Right atrium auricular region (tissue), 2 donors: ENCODE measurements at regions not wholly inside any gene's neighbourhood (a gene's known extent, or its start where the extent isn't known, plus 50 kb on each side); places are given as distances from the start of the nearest gene placed in this dataset.
A peak's percentile ranks its signal among the peaks of the same experiment; 100 is the strongest.
"Not testable (repeated sequence)": the region's sequence is repeated elsewhere in the genome, so short reads cannot be mapped to it uniquely, and the experiment has no call there.

Source experiments
- DNase-seq: peaks from one replicate; pipeline ENCODE4 v3.0.0-alpha.2; 2019; ENCODE audit warnings: low spot score
- H3K27ac ChIP-seq, 2 donors: fragments of 200-600 bp; sonication (generic); 1 replicate in 1 of 2; 2 replicates in 1 of 2; pipeline ENCODE4 v1.5.1; 2016 to 2019
- H3K27me3 ChIP-seq, 2 donors: fragments of 200-600 bp; sonication (generic); one replicate each; pipeline versions ENCODE4 v1.5.1 to v1.6.0; 2017 to 2019
- H3K36me3 ChIP-seq: fragments of 200-600 bp; sonication (generic); one replicate; pipeline ENCODE4 v1.5.1; 2016
- H3K4me1 ChIP-seq, 2 donors: fragments of 200-600 bp; sonication (generic); one replicate each; pipeline versions ENCODE4 v1.5.1 to v1.6.0; 2017 to 2019
- H3K4me3 ChIP-seq, 2 donors: fragments of 200-600 bp; sonication (generic); 1 replicate in 1 of 2; 2 replicates in 1 of 2; pipeline ENCODE4 v1.5.1; 2017 to 2019; ENCODE audit warnings: mild to moderate bottlenecking in 1 of 2, moderate library complexity in 1 of 2
- H3K9me3 ChIP-seq, 2 donors: fragments of 200-600 bp; sonication (generic); one replicate each; pipeline ENCODE4 v1.5.1; 2019
- TF ChIP-seq, protein P1 (sequence below), 2 donors: fragments of 200-600 bp; sonication (generic); IDR thresholded peaks; one replicate each; pipeline ENCODE4 v1.5.1; 2019; ENCODE audit warnings: antibody characterized with exemption in 2 of 2

DNA sequence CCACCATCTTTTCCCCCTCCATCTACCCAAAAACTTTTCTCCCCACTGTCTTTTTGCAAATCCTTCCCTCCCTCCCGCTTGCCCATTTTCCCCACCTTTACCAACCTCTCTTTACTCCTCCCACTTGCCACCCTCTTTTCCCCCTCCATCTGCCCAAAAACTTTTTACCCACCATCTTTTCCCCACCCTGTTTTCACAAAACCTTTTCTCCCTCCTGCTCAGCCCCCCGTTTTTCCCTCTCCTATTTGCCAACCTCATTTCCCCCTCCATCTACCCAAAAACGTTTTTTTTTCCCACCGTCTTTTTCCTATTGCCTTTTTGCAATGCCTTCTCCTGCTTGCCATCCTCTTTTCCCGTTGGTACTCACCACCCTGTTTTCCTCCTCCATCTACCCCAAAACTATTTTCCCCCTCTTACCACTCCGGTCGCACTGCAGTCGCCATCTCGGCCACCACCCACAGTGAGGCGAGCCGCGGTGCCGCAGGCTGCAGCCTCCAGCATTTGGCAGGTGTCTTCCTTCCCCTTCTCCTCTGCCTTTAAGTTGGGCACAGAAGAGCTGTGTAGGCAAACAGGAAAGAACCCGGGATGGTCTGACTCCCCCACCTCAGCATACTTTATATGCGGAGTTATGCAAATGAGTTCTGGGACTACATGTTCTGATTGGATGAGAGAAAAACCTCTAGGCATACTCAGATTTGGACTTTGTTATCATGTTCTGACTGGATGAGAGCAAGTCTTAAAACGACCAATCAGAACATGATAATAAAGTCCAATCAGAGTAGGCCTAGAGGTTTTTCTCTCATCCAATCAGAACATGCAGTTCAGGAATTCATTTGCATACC lies 121.2 kb upstream of the VPREB1 start:
- DNase-seq: no peak
- Histone ChIP-seq H3K9me3 (no peaks in the 10 kb centered on the region), H3K4me3 (no peak overlapping the region), H3K27me3 (no peaks in the 10 kb centered on the region), H3K4me1 (no peaks in the 10 kb centered on the region), H3K27ac (no peak overlapping the region), H3K36me3 (no peaks in the 10 kb centered on the region)
- TF ChIP-seq, protein P1, sequence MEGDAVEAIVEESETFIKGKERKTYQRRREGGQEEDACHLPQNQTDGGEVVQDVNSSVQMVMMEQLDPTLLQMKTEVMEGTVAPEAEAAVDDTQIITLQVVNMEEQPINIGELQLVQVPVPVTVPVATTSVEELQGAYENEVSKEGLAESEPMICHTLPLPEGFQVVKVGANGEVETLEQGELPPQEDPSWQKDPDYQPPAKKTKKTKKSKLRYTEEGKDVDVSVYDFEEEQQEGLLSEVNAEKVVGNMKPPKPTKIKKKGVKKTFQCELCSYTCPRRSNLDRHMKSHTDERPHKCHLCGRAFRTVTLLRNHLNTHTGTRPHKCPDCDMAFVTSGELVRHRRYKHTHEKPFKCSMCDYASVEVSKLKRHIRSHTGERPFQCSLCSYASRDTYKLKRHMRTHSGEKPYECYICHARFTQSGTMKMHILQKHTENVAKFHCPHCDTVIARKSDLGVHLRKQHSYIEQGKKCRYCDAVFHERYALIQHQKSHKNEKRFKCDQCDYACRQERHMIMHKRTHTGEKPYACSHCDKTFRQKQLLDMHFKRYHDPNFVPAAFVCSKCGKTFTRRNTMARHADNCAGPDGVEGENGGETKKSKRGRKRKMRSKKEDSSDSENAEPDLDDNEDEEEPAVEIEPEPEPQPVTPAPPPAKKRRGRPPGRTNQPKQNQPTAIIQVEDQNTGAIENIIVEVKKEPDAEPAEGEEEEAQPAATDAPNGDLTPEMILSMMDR (IDR thresholded peaks at IDR 0.05): no peak

- no peaks in the 10 kb centered on the region for H3K4me1 ChIP-seq
- H3K27ac ChIP-seq: no peak overlapping the region
- TF ChIP-seq, protein P1 (IDR thresholded peaks at IDR 0.05): no peak
- H3K36me3 ChIP-seq: no peaks in the 10 kb centered on the region
- no peak overlapping the region for H3K4me3 ChIP-seq
- H3K9me3 ChIP-seq: no peaks in the 10 kb centered on the region
- DNase-seq: no peak
- no peaks in the 10 kb centered on the region for H3K27me3 ChIP-seq
Observed at GRCh38 chr22:22122348-22123117, 122.1 kb upstream of the VPREB1 start.

- Histone ChIP-seq H3K4me1 (no peaks in the 10 kb centered on the region), H3K9me3 (no peaks in the 10 kb centered on the region), H3K27ac (no peak overlapping the region), H3K4me3 (no peak overlapping the region), H3K36me3 (no peaks in the 10 kb centered on the region), H3K27me3 (no peaks in the 10 kb centered on the region)
- DNase-seq: no peak
- TF ChIP-seq, protein P1 (IDR thresholded peaks at IDR 0.05): no peak
Observed at GRCh38 chr22:22121445-22121844, 123.1 kb upstream of the VPREB1 start.

DNA sequence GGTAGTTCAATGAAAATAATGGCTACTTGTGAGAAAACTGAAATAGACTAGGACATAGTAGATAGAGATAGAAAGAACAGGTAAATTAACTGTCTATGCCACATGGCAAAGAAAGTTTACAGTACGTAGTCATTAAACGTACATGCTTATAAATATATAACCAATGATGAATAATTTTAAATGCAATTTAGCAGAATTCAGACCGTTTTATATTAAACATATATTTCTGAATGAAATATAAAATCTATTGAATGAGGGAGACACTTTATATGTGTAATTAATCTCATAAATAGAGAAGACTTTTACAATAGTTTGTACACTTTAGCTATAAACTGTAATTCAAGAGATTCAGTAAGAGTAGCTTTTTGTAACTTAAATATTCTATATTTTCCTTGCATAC lies 124.4 kb upstream of the VPREB1 start:
- TF ChIP-seq, protein P1 (IDR thresholded peaks at IDR 0.05): no peak
- no peaks in the 10 kb centered on the region for H3K27me3 ChIP-seq
- H3K4me3 ChIP-seq: no peak overlapping the region
- no peaks in the 10 kb centered on the region for H3K36me3 ChIP-seq
- H3K27ac ChIP-seq: no peak overlapping the region
- no peak for DNase-seq
- no peaks in the 10 kb centered on the region for H3K4me1 ChIP-seq
- H3K9me3 ChIP-seq: no peaks in the 10 kb centered on the region

DNA sequence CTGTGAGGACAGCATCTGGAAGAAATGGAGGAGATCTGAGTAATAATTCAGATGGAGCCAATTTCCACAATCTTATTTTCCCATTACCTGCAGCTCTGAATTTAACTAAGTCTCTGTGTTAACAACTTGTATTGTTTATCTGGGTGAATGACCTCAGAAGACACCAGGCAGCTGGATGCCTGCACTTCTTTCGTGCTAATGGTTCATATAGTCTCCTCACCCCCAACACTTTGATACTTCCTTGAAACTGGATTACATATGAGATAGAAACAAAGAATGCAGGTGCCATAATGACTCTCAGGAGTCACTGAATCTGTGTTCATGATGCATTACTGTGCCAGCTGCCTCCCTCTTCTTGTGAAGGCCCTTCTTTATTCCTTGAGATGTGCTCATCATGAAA lies 125.6 kb upstream of the VPREB1 start:
- DNase-seq: no peak
- H3K27me3 ChIP-seq: no peaks in the 10 kb centered on the region
- no peak overlapping the region for H3K4me3 ChIP-seq
- H3K4me1 ChIP-seq: no peaks in the 10 kb centered on the region
- H3K36me3 ChIP-seq: no peaks in the 10 kb centered on the region
- TF ChIP-seq, protein P1 (IDR thresholded peaks at IDR 0.05): no peak
- no peak overlapping the region for H3K27ac ChIP-seq
- no peaks in the 10 kb centered on the region for H3K9me3 ChIP-seq

DNA sequence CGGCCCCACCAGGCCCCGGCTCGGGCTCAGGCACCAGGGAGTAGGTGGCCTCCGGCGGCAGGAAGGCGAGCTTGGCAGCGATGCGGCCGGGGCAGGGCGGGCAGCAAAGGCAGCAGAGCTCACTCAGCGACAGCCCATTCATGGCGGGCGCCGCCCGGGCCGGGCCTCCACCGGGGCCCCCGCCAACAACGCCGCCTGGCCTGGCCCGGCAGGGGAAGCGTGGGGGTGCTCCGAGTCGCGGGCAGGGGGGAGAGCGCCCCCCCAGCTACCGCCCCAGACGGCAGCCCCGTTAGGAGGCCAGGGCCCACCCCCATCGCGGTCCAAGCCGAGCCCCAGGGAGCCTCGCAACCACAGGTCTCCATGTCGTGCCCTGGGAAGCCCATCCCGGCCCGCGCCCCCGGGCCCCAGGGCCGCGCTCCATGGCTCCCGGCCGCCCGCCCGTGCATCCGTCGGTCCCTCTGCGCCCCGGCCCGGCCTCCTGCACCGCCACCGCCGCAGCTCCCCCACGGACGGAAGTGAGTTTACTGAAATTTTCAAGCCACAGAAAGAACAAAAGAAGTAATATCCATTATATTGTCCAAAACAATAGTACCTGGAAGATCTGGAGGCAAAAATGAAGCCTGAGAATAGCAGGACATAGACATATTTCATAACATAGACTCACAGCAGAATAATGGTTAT lies 126.6 kb upstream of the VPREB1 start:
- not testable (repeated sequence) for H3K4me1 ChIP-seq, H3K27ac ChIP-seq, H3K9me3 ChIP-seq, DNase-seq, H3K36me3 ChIP-seq, H3K27me3 ChIP-seq
- peak overlapping the region in 1 of 2 donors; percentile 32 for H3K4me3 ChIP-seq

- H3K36me3 ChIP-seq, H3K27me3 ChIP-seq, H3K4me1 ChIP-seq, H3K9me3 ChIP-seq, H3K27ac ChIP-seq, DNase-seq: not testable (repeated sequence)
- peak overlapping the region in 1 of 2 donors; percentile 32 for H3K4me3 ChIP-seq
Observed at GRCh38 chr22:22116997-22117770, 127.4 kb upstream of the VPREB1 start.
